ENCODE measurements at regions not wholly inside any gene's neighbourhood (a gene's known extent, or its start where the extent isn't known, plus 50 kb on each side); places are given as distances from the start of the nearest gene placed in this dataset.

DNA sequence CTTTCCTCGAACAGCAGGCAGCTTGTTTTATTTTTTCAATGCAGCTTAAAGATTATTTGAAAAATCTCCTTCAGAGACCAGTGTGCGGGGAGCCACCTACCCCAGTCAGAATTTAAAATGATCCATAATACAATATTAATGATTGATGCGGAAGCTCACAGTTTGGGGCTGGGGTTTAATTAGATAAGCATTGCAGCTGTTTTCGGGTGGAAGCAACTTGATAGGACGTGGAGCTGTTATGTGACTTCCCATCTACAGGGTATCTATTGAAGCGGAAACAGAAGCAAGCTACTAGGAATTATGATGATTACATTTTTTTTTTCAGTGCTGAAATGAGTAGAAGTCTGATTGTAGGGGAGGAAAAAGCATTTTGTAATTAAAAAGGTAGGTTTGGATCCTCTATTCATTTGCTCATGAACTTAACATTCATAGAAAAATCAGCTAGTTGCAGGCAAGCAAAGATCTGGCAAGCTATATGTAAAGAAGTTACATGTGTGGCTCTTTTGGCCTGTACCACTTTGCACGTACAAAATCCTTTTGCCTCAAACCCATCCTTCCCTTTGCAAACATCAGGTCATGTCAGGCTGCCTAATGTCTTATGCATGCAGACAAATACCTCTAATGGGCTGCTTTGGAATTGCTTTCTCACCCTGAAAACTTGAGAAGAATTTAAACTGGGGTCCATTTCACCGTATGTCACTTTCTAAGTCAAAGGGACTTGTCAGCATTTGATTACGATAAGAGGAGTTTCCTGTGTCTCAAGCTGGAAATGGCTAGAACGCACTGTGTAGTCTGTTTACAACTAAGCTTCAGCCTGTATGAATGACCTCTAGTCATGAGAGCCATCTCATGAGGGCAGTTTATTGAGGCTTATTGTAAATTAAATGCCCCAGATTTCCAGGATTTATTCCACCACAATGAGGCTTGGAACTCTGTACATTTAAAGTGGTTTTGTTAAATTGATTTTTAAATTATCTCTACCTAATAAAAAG is 267.1 kb upstream of the TMTC4 start:
- TF ChIP-seq POLR2A (IDR thresholded peaks at IDR 0.05): no peak
- TF ChIP-seq, protein P1, sequence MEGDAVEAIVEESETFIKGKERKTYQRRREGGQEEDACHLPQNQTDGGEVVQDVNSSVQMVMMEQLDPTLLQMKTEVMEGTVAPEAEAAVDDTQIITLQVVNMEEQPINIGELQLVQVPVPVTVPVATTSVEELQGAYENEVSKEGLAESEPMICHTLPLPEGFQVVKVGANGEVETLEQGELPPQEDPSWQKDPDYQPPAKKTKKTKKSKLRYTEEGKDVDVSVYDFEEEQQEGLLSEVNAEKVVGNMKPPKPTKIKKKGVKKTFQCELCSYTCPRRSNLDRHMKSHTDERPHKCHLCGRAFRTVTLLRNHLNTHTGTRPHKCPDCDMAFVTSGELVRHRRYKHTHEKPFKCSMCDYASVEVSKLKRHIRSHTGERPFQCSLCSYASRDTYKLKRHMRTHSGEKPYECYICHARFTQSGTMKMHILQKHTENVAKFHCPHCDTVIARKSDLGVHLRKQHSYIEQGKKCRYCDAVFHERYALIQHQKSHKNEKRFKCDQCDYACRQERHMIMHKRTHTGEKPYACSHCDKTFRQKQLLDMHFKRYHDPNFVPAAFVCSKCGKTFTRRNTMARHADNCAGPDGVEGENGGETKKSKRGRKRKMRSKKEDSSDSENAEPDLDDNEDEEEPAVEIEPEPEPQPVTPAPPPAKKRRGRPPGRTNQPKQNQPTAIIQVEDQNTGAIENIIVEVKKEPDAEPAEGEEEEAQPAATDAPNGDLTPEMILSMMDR (IDR thresholded peaks at IDR 0.05): no peak

Data from body of pancreas (tissue), 4 donors.